H1 (cell line): ENCODE measurements at regions not wholly inside any gene's neighbourhood (a gene's known extent, or its start where the extent isn't known, plus 50 kb on each side); places are given as distances from the start of the nearest gene placed in this dataset.

Experiments
- CTCF ChIA-PET: fragments of 300-600 bp; sonication (Branson Sonifier 250); formaldehyde crosslinking; loops from one replicate; lab custom pipeline; 2021; ENCODE audit not compliant: partially characterized antibody; lab: Charles Lee
- POLR2A ChIA-PET: fragments of 300-600 bp; sonication (Branson Sonifier 250); formaldehyde crosslinking; loops from one replicate; lab custom pipeline; 2021; ENCODE audit warnings: inconsistent platforms; ENCODE audit not compliant: partially characterized antibody; lab: Charles Lee
- DNase-seq, 2 experiments: peaks; one replicate each; pipeline versions ENCODE4 v3.0.0 to v3.0.0-alpha.2; 2010 to 2022; ENCODE audit warnings: low spot score in 2 of 2, low read depth in 1 of 2, mixed read lengths in 1 of 2
- FAIRE-seq: peaks from 2 replicates; lab custom pipeline; 2011; peaks lifted over from hg19 to GRCh38; lab: Jason Lieb, UNC
- H2AFZ ChIP-seq: 2 replicates; pipeline ENCODE4 v1.8.1; 2012; ENCODE audit warnings: low read length, inconsistent platforms
- H2AK5ac ChIP-seq: 2 replicates; pipeline ENCODE4 v1.6.1; 2013; ENCODE audit warnings: low read depth, low read length
- H2BK120ac ChIP-seq: replicated peaks from 2 replicates; pipeline ENCODE3; 2013; ENCODE audit warnings: low read depth, low read length, inconsistent platforms
- H2BK12ac ChIP-seq: 2 replicates; pipeline ENCODE4 v1.6.1; 2013; ENCODE audit warnings: low read depth, low read length
- H2BK15ac ChIP-seq: 2 replicates; pipeline ENCODE4 v1.6.1; 2013; ENCODE audit warnings: low read length
- H2BK20ac ChIP-seq: 2 replicates; pipeline ENCODE4 v1.6.1; 2013; ENCODE audit warnings: low read length
- H2BK5ac ChIP-seq: 2 replicates; pipeline ENCODE4 v1.6.1; 2013; ENCODE audit warnings: low read depth, low read length
- H3K14ac ChIP-seq: 2 replicates; pipeline ENCODE4 v1.6.1; 2013; ENCODE audit warnings: inconsistent platforms; ENCODE audit not compliant: insufficient read length
- H3K18ac ChIP-seq: 2 replicates; pipeline ENCODE4 v1.6.1; 2013; ENCODE audit warnings: low read length; ENCODE audit errors: extremely low read depth
- H3K23ac ChIP-seq: 2 replicates; pipeline ENCODE4 v1.6.1; 2013; ENCODE audit warnings: inconsistent platforms; ENCODE audit not compliant: insufficient read length
- H3K23me2 ChIP-seq: 2 replicates; pipeline ENCODE4 v1.6.1; 2013; ENCODE audit warnings: low read depth, low read length
- H3K27ac ChIP-seq: 2 replicates; pipeline ENCODE4 v1.6.1; 2011; ENCODE audit warnings: low read depth, low read length, inconsistent platforms
- H3K27me3 ChIP-seq, 4 experiments: replicated peaks in 1 of 4; 1 replicate in 1 of 4; 2 replicates in 3 of 4; pipeline versions ENCODE4 v1.6.1 to v1.8.1; 2011 to 2013; ENCODE audit warnings: low read length in 3 of 4, mild to moderate bottlenecking in 3 of 4, inconsistent platforms in 2 of 4, mixed read lengths in 2 of 4, moderate library complexity in 1 of 4; ENCODE audit not compliant: control insufficient read depth in 3 of 4, insufficient read depth in 3 of 4; ENCODE audit errors: extremely low read depth in 1 of 4
- H3K36me3 ChIP-seq, 4 experiments: 2 replicates each; pipeline versions ENCODE4 v1.6.1 to v1.8.1; 2011 to 2013; ENCODE audit warnings: mild to moderate bottlenecking in 4 of 4, low read length in 3 of 4, moderate library complexity in 2 of 4, control low read depth in 1 of 4, inconsistent platforms in 1 of 4; ENCODE audit not compliant: insufficient read depth in 4 of 4, control insufficient read depth in 2 of 4
- H3K4ac ChIP-seq: replicated peaks from 2 replicates; pipeline ENCODE3; 2013; ENCODE audit warnings: low read length, low read depth, mixed read lengths, inconsistent platforms; ENCODE audit not compliant: insufficient read length
- H3K4me1 ChIP-seq, 4 experiments: replicated peaks in 1 of 4; 1 replicate in 1 of 4; 2 replicates in 3 of 4; pipeline versions ENCODE4 v1.6.1 to v1.8.1; 2011 to 2013; ENCODE audit warnings: low read length in 3 of 4, inconsistent platforms in 2 of 4, mixed read lengths in 1 of 4; ENCODE audit not compliant: insufficient read depth in 4 of 4, control insufficient read depth in 3 of 4
- H3K4me2 ChIP-seq, 2 experiments: 2 replicates each; pipeline versions ENCODE4 v1.6.1 to v1.8.1; 2011 to 2013; ENCODE audit warnings: low read depth in 2 of 2, low read length in 2 of 2, control low read depth in 1 of 2, inconsistent platforms in 1 of 2, mild to moderate bottlenecking in 1 of 2; ENCODE audit not compliant: insufficient read depth in 1 of 2
- H3K4me3 ChIP-seq, 4 experiments: fragments of 200-600, 300-600 bp in 1 of 4; sonication (generic), shearing (Covaris generic), sonication (Bioruptor Twin) in 1 of 4; 2 replicates each; pipeline versions ENCODE4 v1.5.1 to v1.8.1; 2011 to 2016; ENCODE audit warnings: low read length in 4 of 4, low read depth in 3 of 4, control low read depth in 2 of 4, inconsistent platforms in 2 of 4, mild to moderate bottlenecking in 2 of 4, mixed read lengths in 1 of 4, moderate library complexity in 1 of 4; ENCODE audit not compliant: insufficient read depth in 2 of 4; ENCODE audit errors: extremely low read depth in 1 of 4
- H3K56ac ChIP-seq: replicated peaks from 2 replicates; pipeline ENCODE3; 2013; ENCODE audit warnings: low read depth, mild to moderate bottlenecking, mixed read lengths, low read length, inconsistent platforms; ENCODE audit not compliant: insufficient read length
- H3K79me1 ChIP-seq: 2 replicates; pipeline ENCODE4 v1.6.1; 2013; ENCODE audit warnings: low read depth, low read length, control low read depth
- H3K79me2 ChIP-seq, 2 experiments: 2 replicates each; pipeline versions ENCODE4 v1.6.1 to v1.8.1; 2012 to 2013; ENCODE audit warnings: low read length in 2 of 2, mild to moderate bottlenecking in 2 of 2, inconsistent platforms in 1 of 2; ENCODE audit not compliant: insufficient read depth in 2 of 2, control insufficient read depth in 1 of 2
- H3K9ac ChIP-seq, 4 experiments: replicated peaks in 1 of 4; 1 replicate in 1 of 4; 2 replicates in 3 of 4; pipeline versions ENCODE4 v1.6.1 to v1.8.1; 2011 to 2013; ENCODE audit warnings: low read depth in 3 of 4, low read length in 3 of 4, control low read depth in 2 of 4, mild to moderate bottlenecking in 2 of 4, moderate library complexity in 2 of 4, inconsistent platforms in 1 of 4; ENCODE audit errors: extremely low read depth in 1 of 4
- H3K9me3 ChIP-seq, 2 experiments: 2 replicates each; pipeline versions ENCODE4 v1.6.1 to v1.8.1; 2012 to 2013; ENCODE audit warnings: mild to moderate bottlenecking in 2 of 2, moderate library complexity in 2 of 2, control low read depth in 1 of 2, inconsistent platforms in 1 of 2, low read depth in 1 of 2, low read length in 1 of 2, mixed read lengths in 1 of 2; ENCODE audit not compliant: insufficient read depth in 2 of 2
- H4K20me1 ChIP-seq, 2 experiments: replicated peaks in 1 of 2; 2 replicates each; pipeline versions ENCODE3 to v1.8.1; 2011 to 2013; ENCODE audit warnings: inconsistent platforms in 2 of 2, low read length in 2 of 2, mild to moderate bottlenecking in 1 of 2; ENCODE audit not compliant: insufficient read depth in 2 of 2, control insufficient read depth in 1 of 2
- H4K5ac ChIP-seq: 2 replicates; pipeline ENCODE4 v1.6.1; 2013; ENCODE audit warnings: low read length, low read depth, mixed read lengths, inconsistent platforms; ENCODE audit not compliant: insufficient read length
- H4K8ac ChIP-seq: 2 replicates; pipeline ENCODE4 v1.8.0; 2013; ENCODE audit warnings: mild to moderate bottlenecking, moderate library complexity, low read length, inconsistent platforms; ENCODE audit not compliant: insufficient read depth; ENCODE audit errors: extremely low read depth
- H4K91ac ChIP-seq: replicated peaks from 2 replicates; pipeline ENCODE3; 2013; ENCODE audit warnings: low read length, mixed read lengths, inconsistent platforms; ENCODE audit not compliant: insufficient read length
- CBX5 ChIP-seq: fragments of 300-800, 300-1000 bp; sonication (generic); IDR thresholded peaks from 2 replicates; pipeline ENCODE4 v1.7.1; 2016; ENCODE audit warnings: antibody characterized with exemption, low read length, low read depth
- CEBPB ChIP-seq: IDR thresholded peaks from 2 replicates; pipeline ENCODE4 v1.6.1; 2012; ENCODE audit warnings: low read depth, low read length
- JUND ChIP-seq: IDR thresholded peaks from 2 replicates; pipeline ENCODE4 v1.6.1; 2011; ENCODE audit warnings: mild to moderate bottlenecking, improper control_type of control experiment, low read length
- NRF1 ChIP-seq: IDR thresholded peaks from 2 replicates; pipeline ENCODE4 v1.6.1; 2011; ENCODE audit warnings: mild to moderate bottlenecking, low read depth, low read length, improper control_type of control experiment
- PHF8 ChIP-seq: fragments of 200-600 bp; sonication (generic); conservative IDR thresholded peaks from 2 replicates; pipeline ENCODE4 v1.7.1; 2012; ENCODE audit warnings: low read depth, mild to moderate bottlenecking, inconsistent platforms, low read length, moderate library complexity
- RBBP5 ChIP-seq: IDR thresholded peaks from 2 replicates; pipeline ENCODE4 v1.7.1; 2012; ENCODE audit warnings: low read depth, mild to moderate bottlenecking, inconsistent platforms, low read length, moderate library complexity, borderline replicate concordance
- SP1 ChIP-seq: IDR thresholded peaks from 2 replicates; pipeline ENCODE4 v1.6.1; 2011; ENCODE audit warnings: low read depth, low read length
- SP4 ChIP-seq: IDR thresholded peaks from 2 replicates; pipeline ENCODE4 v1.6.1; 2012; ENCODE audit warnings: low read length, inconsistent platforms
- TAF7 ChIP-seq: optimal IDR thresholded peaks from 2 replicates; pipeline ENCODE3; 2011; ENCODE audit warnings: low read depth, mild to moderate bottlenecking, inconsistent platforms, low read length, moderate library complexity, borderline replicate concordance

- H3K4me2 ChIP-seq: no peak overlapping the region
- no peak overlapping the region for H3K56ac ChIP-seq
- no peaks in the 10 kb centered on the region for H3K9me3 ChIP-seq
- ChIA-PET CTCF (interaction anchor here (1.4 kb wide), 1 partner anchor 164 kb away, joined by 3 read pairs; no protein-coding TSS in a partner anchor), POLR2A (no interaction called here)
- H2BK5ac ChIP-seq: no peak overlapping the region
- H3K23ac ChIP-seq: no peak overlapping the region
- no peak overlapping the region for H4K8ac ChIP-seq
- H4K5ac ChIP-seq: no peak overlapping the region
- H3K4me3 ChIP-seq: no peak overlapping the region
- no peak overlapping the region for H3K9ac ChIP-seq
- H4K20me1 ChIP-seq: no peaks in the 10 kb centered on the region
- no peak overlapping the region for H2BK15ac ChIP-seq
- no peaks in the 10 kb centered on the region for H3K79me2 ChIP-seq
- no peak overlapping the region for H3K27ac ChIP-seq
- no peak overlapping the region for H2BK12ac ChIP-seq
- H3K4me1 ChIP-seq: no peaks in the 10 kb centered on the region
- DNase-seq (no peak), FAIRE-seq (no peak)
- H3K36me3 ChIP-seq: no peaks in the 10 kb centered on the region
- no peak overlapping the region for H2AK5ac ChIP-seq
- no peak overlapping the region for H2BK20ac ChIP-seq
- H4K91ac ChIP-seq: no peak overlapping the region
- H3K23me2 ChIP-seq: no peaks in the 10 kb centered on the region
- no peaks in the 10 kb centered on the region for H3K27me3 ChIP-seq
- H3K4ac ChIP-seq: no peak overlapping the region
- no peak for TF ChIP-seq TAF7
- TF ChIP-seq SP4: no peak
- no peak for TF ChIP-seq SP1
- TF ChIP-seq JUND: no peak
- TF ChIP-seq RBBP5: no peak
- TF ChIP-seq CBX5: no peak
- no peak for TF ChIP-seq NRF1
- TF ChIP-seq PHF8: no peak
- no peak for TF ChIP-seq CEBPB
- no peak overlapping the region for H3K14ac ChIP-seq
- H2AFZ ChIP-seq: no peak overlapping the region
- H2BK120ac ChIP-seq: no peak overlapping the region
- no peak overlapping the region for H3K18ac ChIP-seq
- H3K79me1 ChIP-seq: no peaks in the 10 kb centered on the region
Measured at GRCh38 chr11:96869207-96869606, 479.4 kb downstream of the JRKL start.
